IMR-90 (cell line): ENCODE measurements at regions not wholly inside any gene's neighbourhood (a gene's known extent, or its start where the extent isn't known, plus 50 kb on each side); places are given as distances from the start of the nearest gene placed in this dataset.

Source experiments
- ATAC-seq: fragments of 200-7000 bp; cut with Tn5 transposase; 2 replicates; pipeline ENCODE4 v1.9.1; 2020; ENCODE audit warnings: low read depth, mild to moderate bottlenecking, moderate library complexity
- BruUV-seq: library from RNA; stranded (reverse); fragments of 400-500 nt; replicated peaks from 2 replicates; lab custom pipeline; 2021; lab: Mats Ljungman, UMichigan
- CTCF ChIA-PET: fragments of 300-600 bp; formaldehyde crosslinking; extraction: SDS; loops from one replicate; lab custom pipeline; 2021; ENCODE audit warnings: antibody characterized with exemption; lab: Yijun Ruan, JAX
- POLR2A ChIA-PET: fragments of 300-600 bp; sonication (Branson Sonifier 250); formaldehyde crosslinking; loops from one replicate; lab custom pipeline; 2022; ENCODE audit warnings: antibody characterized with exemption; ENCODE audit not compliant: unreplicated experiment; lab: Charles Lee
- DNase-seq: peaks from one replicate; pipeline ENCODE4 v3.0.0; 2013
- H2AFZ ChIP-seq: replicated peaks from 2 replicates; pipeline ENCODE3; 2013; ENCODE audit warnings: low read length, mild to moderate bottlenecking; ENCODE audit not compliant: poor library complexity
- H2AK5ac ChIP-seq: 2 replicates; pipeline ENCODE4 v1.6.1; 2013; ENCODE audit warnings: low read depth, low read length, inconsistent platforms
- H2AK9ac ChIP-seq: replicated peaks from 2 replicates; pipeline ENCODE3; 2013; ENCODE audit warnings: mild to moderate bottlenecking, low read depth, low read length, moderate library complexity; ENCODE audit not compliant: poor library complexity
- H2BK120ac ChIP-seq: 2 replicates; pipeline ENCODE4 v1.6.1; 2013; ENCODE audit warnings: low read depth, low read length, inconsistent platforms
- H2BK15ac ChIP-seq: 3 replicates; pipeline ENCODE4 v1.6.1; 2013; ENCODE audit warnings: low read depth, low read length, inconsistent platforms
- H2BK20ac ChIP-seq: 2 replicates; pipeline ENCODE4 v1.6.1; 2013; ENCODE audit warnings: low read depth, mild to moderate bottlenecking, inconsistent platforms, low read length, moderate library complexity
- H2BK5ac ChIP-seq: 2 replicates; pipeline ENCODE4 v1.6.1; 2013; ENCODE audit warnings: mild to moderate bottlenecking, low read depth, low read length, inconsistent platforms; ENCODE audit not compliant: poor library complexity, severe bottlenecking
- H3K14ac ChIP-seq: replicated peaks from 2 replicates; pipeline ENCODE4 v1.6.1; 2013; ENCODE audit warnings: low read depth, low read length, inconsistent platforms
- H3K18ac ChIP-seq: 2 replicates; pipeline ENCODE4 v1.6.1; 2013; ENCODE audit warnings: low read depth, low read length, control low read depth
- H3K23ac ChIP-seq: 2 replicates; pipeline ENCODE4 v1.6.1; 2013; ENCODE audit warnings: low read depth, low read length, inconsistent platforms
- H3K27ac ChIP-seq: 2 replicates; pipeline ENCODE4 v1.5.1; 2013; ENCODE audit warnings: mild to moderate bottlenecking, control low read depth, low read length; ENCODE audit not compliant: insufficient read depth
- H3K27me3 ChIP-seq: 2 replicates; pipeline ENCODE4 v1.6.1; 2013; ENCODE audit warnings: low read length; ENCODE audit not compliant: control insufficient read depth, insufficient read depth
- H3K36me3 ChIP-seq: 2 replicates; pipeline ENCODE4 v1.6.1; 2013; ENCODE audit warnings: low read length, mixed read lengths; ENCODE audit not compliant: control insufficient read depth, insufficient read depth
- H3K4ac ChIP-seq: 2 replicates; pipeline ENCODE4 v1.6.1; 2013; ENCODE audit warnings: low read depth, low read length, inconsistent platforms
- H3K4me1 ChIP-seq: 2 replicates; pipeline ENCODE4 v1.6.1; 2013; ENCODE audit warnings: low read length, mixed read lengths; ENCODE audit not compliant: control insufficient read depth, insufficient read depth
- H3K4me2 ChIP-seq: 2 replicates; pipeline ENCODE4 v1.6.1; 2013; ENCODE audit warnings: low read depth, mild to moderate bottlenecking, control low read depth, low read length, moderate library complexity
- H3K4me3 ChIP-seq: 2 replicates; pipeline ENCODE4 v1.5.1; 2013; ENCODE audit warnings: low read depth, mild to moderate bottlenecking, control low read depth, low read length, moderate library complexity; ENCODE audit not compliant: insufficient read depth
- H3K56ac ChIP-seq: 2 replicates; pipeline ENCODE4 v1.6.1; 2013; ENCODE audit warnings: low read length, inconsistent platforms; ENCODE audit not compliant: insufficient read depth; ENCODE audit errors: extremely low read depth
- H3K79me1 ChIP-seq, 2 experiments: 2 replicates each; pipeline ENCODE4 v1.6.1; 2013; ENCODE audit warnings: low read length in 2 of 2, inconsistent platforms in 1 of 2, low read depth in 1 of 2
- H3K9ac ChIP-seq: 2 replicates; pipeline ENCODE4 v1.6.1; 2013; ENCODE audit warnings: low read depth, low read length, control low read depth
- H3K9me1 ChIP-seq: 2 replicates; pipeline ENCODE4 v1.6.1; 2013; ENCODE audit warnings: low read length, inconsistent platforms; ENCODE audit not compliant: insufficient read depth
- H3K9me3 ChIP-seq: 2 replicates; pipeline ENCODE4 v1.6.1; 2013; ENCODE audit warnings: low read length; ENCODE audit not compliant: control insufficient read depth, insufficient read depth
- H4K20me1 ChIP-seq: 2 replicates; pipeline ENCODE4 v1.6.1; 2013; ENCODE audit warnings: low read length, inconsistent platforms; ENCODE audit not compliant: insufficient read depth
- H4K5ac ChIP-seq: 2 replicates; pipeline ENCODE4 v1.6.1; 2013; ENCODE audit warnings: mild to moderate bottlenecking, low read depth, low read length, control low read depth
- H4K8ac ChIP-seq, 2 experiments: 2 replicates each; pipeline ENCODE4 v1.6.1; 2013; ENCODE audit warnings: low read depth in 2 of 2, low read length in 2 of 2, control low read depth in 1 of 2, inconsistent platforms in 1 of 2
- H4K91ac ChIP-seq: 2 replicates; pipeline ENCODE4 v1.6.1; 2013; ENCODE audit warnings: low read depth, low read length, inconsistent platforms; ENCODE audit not compliant: insufficient read depth
- BHLHE40 ChIP-seq: fragments of 150-350 bp; IDR thresholded peaks from 2 replicates; pipeline ENCODE4 v1.6.1; 2016; ENCODE audit warnings: mild to moderate bottlenecking, low read depth, low read length
- CEBPB ChIP-seq: IDR thresholded peaks from 2 replicates; pipeline ENCODE4 v1.6.1; 2012; ENCODE audit warnings: low read depth, low read length, improper control_type of control experiment
- CHD1 ChIP-seq: IDR thresholded peaks from 2 replicates; pipeline ENCODE4 v1.6.1; 2012; ENCODE audit warnings: low read depth, low read length, improper control_type of control experiment
- ELK1 ChIP-seq: fragments of 150-350 bp; IDR thresholded peaks from 2 replicates; pipeline ENCODE4 v1.6.1; 2016; ENCODE audit warnings: low read depth, mild to moderate bottlenecking, low read length, moderate library complexity, borderline replicate concordance
- FOS ChIP-seq: fragments of 150-350 bp; IDR thresholded peaks from 2 replicates; pipeline ENCODE4 v1.6.1; 2016; ENCODE audit warnings: low read depth, low read length
- MAFK ChIP-seq: IDR thresholded peaks from 2 replicates; pipeline ENCODE4 v1.6.1; 2012; ENCODE audit warnings: low read depth, low read length, improper control_type of control experiment
- MAZ ChIP-seq: IDR thresholded peaks from 2 replicates; pipeline ENCODE4 v1.6.1; 2012; ENCODE audit warnings: low read depth, mild to moderate bottlenecking, low read length, improper control_type of control experiment, moderate library complexity, borderline replicate concordance
- MXI1 ChIP-seq: IDR thresholded peaks from 2 replicates; pipeline ENCODE4 v1.6.1; 2012; ENCODE audit warnings: low read depth, mild to moderate bottlenecking, low read length, moderate library complexity, borderline replicate concordance
- NFE2L2 ChIP-seq: fragments of 150-350 bp; IDR thresholded peaks from 2 replicates; pipeline ENCODE4 v1.6.1; 2016; ENCODE audit warnings: low read depth, mild to moderate bottlenecking, low read length
- POLR2A ChIP-seq: IDR thresholded peaks from 2 replicates; pipeline ENCODE4 v1.6.1; 2012; ENCODE audit warnings: mild to moderate bottlenecking, low read depth, low read length
- RAD21 ChIP-seq: IDR thresholded peaks from 2 replicates; pipeline ENCODE4 v1.6.1; 2012; ENCODE audit warnings: low read length, improper control_type of control experiment
- RCOR1 ChIP-seq: IDR thresholded peaks from 2 replicates; pipeline ENCODE4 v1.6.1; 2012; ENCODE audit warnings: mild to moderate bottlenecking, low read length, improper control_type of control experiment; ENCODE audit not compliant: insufficient replicate concordance
- RFX5 ChIP-seq: IDR thresholded peaks from 2 replicates; pipeline ENCODE4 v1.8.0; 2012; ENCODE audit warnings: low read depth, mild to moderate bottlenecking, low read length, moderate library complexity
- SMC3 ChIP-seq: fragments of 150-350 bp; IDR thresholded peaks from 2 replicates; pipeline ENCODE4 v1.6.1; 2016; ENCODE audit warnings: low read depth, mild to moderate bottlenecking, antibody characterized with exemption, low read length, moderate library complexity
- WGBS, 2 experiments: methylation state at CpG; one replicate each; pipeline versions ENCODE4 v1.1.5 to v1.1.7; 2013; ENCODE audit warnings: missing lambda C conversion rate in 2 of 2; ENCODE audit not compliant: insufficient read length in 1 of 2; ENCODE audit errors: extremely low coverage in 2 of 2; 5-methylcytosine and 5-hydroxymethylcytosine counted together
- dilution Hi-C: fragments of 300-500 bp; cut with HindIII; formaldehyde crosslinking; loops from one replicate; pipeline ENCODE4 v1.14.3; 2018; ENCODE audit warnings: low sequenced_read_pairs; ENCODE audit not compliant: unreplicated experiment
- in situ Hi-C: fragments of 300-500 bp; cut with MboI; formaldehyde crosslinking; loops from 3 replicates; pipeline ENCODE4 v1.14.3; 2019; ENCODE audit warnings: low sequenced_read_pairs, inconsistent platforms, mixed read lengths
- intact Hi-C: fragments of 100-400 bp; cut with micrococcal nuclease; formaldehyde crosslinking; loops from 2 replicates; pipeline ENCODE4 v1.10.0; 2022
- TF ChIP-seq, protein P1 (sequence below): conservative IDR thresholded peaks from 2 replicates; pipeline ENCODE4 v1.5.1; 2012; ENCODE audit warnings: mild to moderate bottlenecking, low read depth, low read length, improper control_type of control experiment
- TF ChIP-seq, protein P2 (sequence below): fragments of 150-350 bp; IDR thresholded peaks from 2 replicates; pipeline ENCODE4 v1.6.1; 2017; ENCODE audit warnings: mild to moderate bottlenecking, antibody characterized with exemption, low read length, low read depth

- no peak overlapping the region for H3K27ac ChIP-seq
- H3K56ac ChIP-seq = no peak overlapping the region
- H4K5ac ChIP-seq = no peak overlapping the region
- H4K8ac ChIP-seq = no peak overlapping the region
- no TSS peak for BruUV-seq
- no peak overlapping the region for H3K4me3 ChIP-seq
- in situ Hi-C loops = no loop called here
- no peak overlapping the region for H3K9ac ChIP-seq
- no CpG with 5 or more reads among the region's 3 CpGs for WGBS, 2 experiments
- H3K27me3 ChIP-seq = peaks cover 9% of the 10 kb centered on the region
- no peak overlapping the region for H2BK120ac ChIP-seq
- no peak overlapping the region for H3K4ac ChIP-seq
- CTCF ChIA-PET = interaction anchor here (1.3 kb wide), 1 partner anchor 10 kb away, joined by 3 read pairs; no protein-coding TSS in a partner anchor
- POLR2A ChIA-PET = no interaction called here
- no peak for ATAC-seq
- no peak overlapping the region for H4K91ac ChIP-seq
- no peak overlapping the region for H2AFZ ChIP-seq
- H2AK9ac ChIP-seq = no peak overlapping the region
- dilution Hi-C loops = no loop called here
- no peaks in the 10 kb centered on the region for H3K9me1 ChIP-seq
- H2AK5ac ChIP-seq = no peak overlapping the region
- H2BK20ac ChIP-seq = no peak overlapping the region
- no peak overlapping the region for H3K23ac ChIP-seq
- TF ChIP-seq RCOR1 = no peak
- no peak for TF ChIP-seq MAFK
- no peak for TF ChIP-seq MAZ
- no peak for TF ChIP-seq SMC3
- no peak for TF ChIP-seq ELK1
- no peak for TF ChIP-seq MXI1
- TF ChIP-seq, protein P1, sequence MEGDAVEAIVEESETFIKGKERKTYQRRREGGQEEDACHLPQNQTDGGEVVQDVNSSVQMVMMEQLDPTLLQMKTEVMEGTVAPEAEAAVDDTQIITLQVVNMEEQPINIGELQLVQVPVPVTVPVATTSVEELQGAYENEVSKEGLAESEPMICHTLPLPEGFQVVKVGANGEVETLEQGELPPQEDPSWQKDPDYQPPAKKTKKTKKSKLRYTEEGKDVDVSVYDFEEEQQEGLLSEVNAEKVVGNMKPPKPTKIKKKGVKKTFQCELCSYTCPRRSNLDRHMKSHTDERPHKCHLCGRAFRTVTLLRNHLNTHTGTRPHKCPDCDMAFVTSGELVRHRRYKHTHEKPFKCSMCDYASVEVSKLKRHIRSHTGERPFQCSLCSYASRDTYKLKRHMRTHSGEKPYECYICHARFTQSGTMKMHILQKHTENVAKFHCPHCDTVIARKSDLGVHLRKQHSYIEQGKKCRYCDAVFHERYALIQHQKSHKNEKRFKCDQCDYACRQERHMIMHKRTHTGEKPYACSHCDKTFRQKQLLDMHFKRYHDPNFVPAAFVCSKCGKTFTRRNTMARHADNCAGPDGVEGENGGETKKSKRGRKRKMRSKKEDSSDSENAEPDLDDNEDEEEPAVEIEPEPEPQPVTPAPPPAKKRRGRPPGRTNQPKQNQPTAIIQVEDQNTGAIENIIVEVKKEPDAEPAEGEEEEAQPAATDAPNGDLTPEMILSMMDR = no peak
- no peak for TF ChIP-seq BHLHE40
- TF ChIP-seq CEBPB = no peak
- no peak for TF ChIP-seq FOS
- TF ChIP-seq RAD21 = no peak
- TF ChIP-seq, protein P2, sequence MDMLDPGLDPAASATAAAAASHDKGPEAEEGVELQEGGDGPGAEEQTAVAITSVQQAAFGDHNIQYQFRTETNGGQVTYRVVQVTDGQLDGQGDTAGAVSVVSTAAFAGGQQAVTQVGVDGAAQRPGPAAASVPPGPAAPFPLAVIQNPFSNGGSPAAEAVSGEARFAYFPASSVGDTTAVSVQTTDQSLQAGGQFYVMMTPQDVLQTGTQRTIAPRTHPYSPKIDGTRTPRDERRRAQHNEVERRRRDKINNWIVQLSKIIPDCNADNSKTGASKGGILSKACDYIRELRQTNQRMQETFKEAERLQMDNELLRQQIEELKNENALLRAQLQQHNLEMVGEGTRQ = no peak
- no peak for TF ChIP-seq POLR2A
- no peak for TF ChIP-seq CHD1
- TF ChIP-seq RFX5 = no peak
- TF ChIP-seq NFE2L2 = no peak
- intact Hi-C loops = no loop called here
- H4K20me1 ChIP-seq = no peaks in the 10 kb centered on the region
- H3K14ac ChIP-seq = no peak overlapping the region
- H3K4me1 ChIP-seq = no peaks in the 10 kb centered on the region; the same call in 1 of the 2 replicates
- no peak overlapping the region for H2BK15ac ChIP-seq
- no peak overlapping the region for H3K18ac ChIP-seq
- DNase-seq = peak; percentile 2
- no peak overlapping the region for H3K4me2 ChIP-seq
- no peaks in the 10 kb centered on the region for H3K79me1 ChIP-seq
- no peaks in the 10 kb centered on the region for H3K9me3 ChIP-seq
- no peaks in the 10 kb centered on the region for H3K36me3 ChIP-seq
- H2BK5ac ChIP-seq = no peak overlapping the region
Measured at GRCh38 chr7:91347290-91347689, 83.1 kb downstream of the FZD1 start.
